IMR-90 (cell line): ENCODE measurements at regions not wholly inside any gene's neighbourhood (a gene's known extent, or its start where the extent isn't known, plus 50 kb on each side); places are given as distances from the start of the nearest gene placed in this dataset.
A peak's percentile ranks its signal among the peaks of the same experiment; 100 is the strongest.

ENCODE experiments used
- ATAC-seq: fragments of 200-7000 bp; cut with Tn5 transposase; 2 replicates; pipeline ENCODE4 v1.9.1; 2020; ENCODE audit warnings: low read depth, mild to moderate bottlenecking, moderate library complexity
- BruUV-seq: library from RNA; stranded (reverse); fragments of 400-500 nt; replicated peaks from 2 replicates; lab custom pipeline; 2021; lab: Mats Ljungman, UMichigan
- CTCF ChIA-PET: fragments of 300-600 bp; formaldehyde crosslinking; extraction: SDS; loops from one replicate; lab custom pipeline; 2021; ENCODE audit warnings: antibody characterized with exemption; lab: Yijun Ruan, JAX
- POLR2A ChIA-PET: fragments of 300-600 bp; sonication (Branson Sonifier 250); formaldehyde crosslinking; loops from one replicate; lab custom pipeline; 2022; ENCODE audit warnings: antibody characterized with exemption; ENCODE audit not compliant: unreplicated experiment; lab: Charles Lee
- DNase-seq: peaks from one replicate; pipeline ENCODE4 v3.0.0; 2013
- H2AFZ ChIP-seq: replicated peaks from 2 replicates; pipeline ENCODE3; 2013; ENCODE audit warnings: low read length, mild to moderate bottlenecking; ENCODE audit not compliant: poor library complexity
- H2AK5ac ChIP-seq: 2 replicates; pipeline ENCODE4 v1.6.1; 2013; ENCODE audit warnings: low read depth, low read length, inconsistent platforms
- H2AK9ac ChIP-seq: replicated peaks from 2 replicates; pipeline ENCODE3; 2013; ENCODE audit warnings: mild to moderate bottlenecking, low read depth, low read length, moderate library complexity; ENCODE audit not compliant: poor library complexity
- H2BK120ac ChIP-seq: 2 replicates; pipeline ENCODE4 v1.6.1; 2013; ENCODE audit warnings: low read depth, low read length, inconsistent platforms
- H2BK15ac ChIP-seq: 3 replicates; pipeline ENCODE4 v1.6.1; 2013; ENCODE audit warnings: low read depth, low read length, inconsistent platforms
- H2BK20ac ChIP-seq: 2 replicates; pipeline ENCODE4 v1.6.1; 2013; ENCODE audit warnings: low read depth, mild to moderate bottlenecking, inconsistent platforms, low read length, moderate library complexity
- H2BK5ac ChIP-seq: 2 replicates; pipeline ENCODE4 v1.6.1; 2013; ENCODE audit warnings: mild to moderate bottlenecking, low read depth, low read length, inconsistent platforms; ENCODE audit not compliant: poor library complexity, severe bottlenecking
- H3K14ac ChIP-seq: replicated peaks from 2 replicates; pipeline ENCODE4 v1.6.1; 2013; ENCODE audit warnings: low read depth, low read length, inconsistent platforms
- H3K18ac ChIP-seq: 2 replicates; pipeline ENCODE4 v1.6.1; 2013; ENCODE audit warnings: low read depth, low read length, control low read depth
- H3K23ac ChIP-seq: 2 replicates; pipeline ENCODE4 v1.6.1; 2013; ENCODE audit warnings: low read depth, low read length, inconsistent platforms
- H3K27ac ChIP-seq: 2 replicates; pipeline ENCODE4 v1.5.1; 2013; ENCODE audit warnings: mild to moderate bottlenecking, control low read depth, low read length; ENCODE audit not compliant: insufficient read depth
- H3K27me3 ChIP-seq: 2 replicates; pipeline ENCODE4 v1.6.1; 2013; ENCODE audit warnings: low read length; ENCODE audit not compliant: control insufficient read depth, insufficient read depth
- H3K36me3 ChIP-seq: 2 replicates; pipeline ENCODE4 v1.6.1; 2013; ENCODE audit warnings: low read length, mixed read lengths; ENCODE audit not compliant: control insufficient read depth, insufficient read depth
- H3K4ac ChIP-seq: 2 replicates; pipeline ENCODE4 v1.6.1; 2013; ENCODE audit warnings: low read depth, low read length, inconsistent platforms
- H3K4me1 ChIP-seq: 2 replicates; pipeline ENCODE4 v1.6.1; 2013; ENCODE audit warnings: low read length, mixed read lengths; ENCODE audit not compliant: control insufficient read depth, insufficient read depth
- H3K4me2 ChIP-seq: 2 replicates; pipeline ENCODE4 v1.6.1; 2013; ENCODE audit warnings: low read depth, mild to moderate bottlenecking, control low read depth, low read length, moderate library complexity
- H3K4me3 ChIP-seq: 2 replicates; pipeline ENCODE4 v1.5.1; 2013; ENCODE audit warnings: low read depth, mild to moderate bottlenecking, control low read depth, low read length, moderate library complexity; ENCODE audit not compliant: insufficient read depth
- H3K56ac ChIP-seq: 2 replicates; pipeline ENCODE4 v1.6.1; 2013; ENCODE audit warnings: low read length, inconsistent platforms; ENCODE audit not compliant: insufficient read depth; ENCODE audit errors: extremely low read depth
- H3K79me1 ChIP-seq, 2 experiments: 2 replicates each; pipeline ENCODE4 v1.6.1; 2013; ENCODE audit warnings: low read length in 2 of 2, inconsistent platforms in 1 of 2, low read depth in 1 of 2
- H3K9ac ChIP-seq: 2 replicates; pipeline ENCODE4 v1.6.1; 2013; ENCODE audit warnings: low read depth, low read length, control low read depth
- H3K9me1 ChIP-seq: 2 replicates; pipeline ENCODE4 v1.6.1; 2013; ENCODE audit warnings: low read length, inconsistent platforms; ENCODE audit not compliant: insufficient read depth
- H3K9me3 ChIP-seq: 2 replicates; pipeline ENCODE4 v1.6.1; 2013; ENCODE audit warnings: low read length; ENCODE audit not compliant: control insufficient read depth, insufficient read depth
- H4K20me1 ChIP-seq: 2 replicates; pipeline ENCODE4 v1.6.1; 2013; ENCODE audit warnings: low read length, inconsistent platforms; ENCODE audit not compliant: insufficient read depth
- H4K5ac ChIP-seq: 2 replicates; pipeline ENCODE4 v1.6.1; 2013; ENCODE audit warnings: mild to moderate bottlenecking, low read depth, low read length, control low read depth
- H4K8ac ChIP-seq, 2 experiments: 2 replicates each; pipeline ENCODE4 v1.6.1; 2013; ENCODE audit warnings: low read depth in 2 of 2, low read length in 2 of 2, control low read depth in 1 of 2, inconsistent platforms in 1 of 2
- H4K91ac ChIP-seq: 2 replicates; pipeline ENCODE4 v1.6.1; 2013; ENCODE audit warnings: low read depth, low read length, inconsistent platforms; ENCODE audit not compliant: insufficient read depth
- BHLHE40 ChIP-seq: fragments of 150-350 bp; IDR thresholded peaks from 2 replicates; pipeline ENCODE4 v1.6.1; 2016; ENCODE audit warnings: mild to moderate bottlenecking, low read depth, low read length
- CEBPB ChIP-seq: IDR thresholded peaks from 2 replicates; pipeline ENCODE4 v1.6.1; 2012; ENCODE audit warnings: low read depth, low read length, improper control_type of control experiment
- FOS ChIP-seq: fragments of 150-350 bp; IDR thresholded peaks from 2 replicates; pipeline ENCODE4 v1.6.1; 2016; ENCODE audit warnings: low read depth, low read length
- MAZ ChIP-seq: IDR thresholded peaks from 2 replicates; pipeline ENCODE4 v1.6.1; 2012; ENCODE audit warnings: low read depth, mild to moderate bottlenecking, low read length, improper control_type of control experiment, moderate library complexity, borderline replicate concordance
- MXI1 ChIP-seq: IDR thresholded peaks from 2 replicates; pipeline ENCODE4 v1.6.1; 2012; ENCODE audit warnings: low read depth, mild to moderate bottlenecking, low read length, moderate library complexity, borderline replicate concordance
- POLR2A ChIP-seq: IDR thresholded peaks from 2 replicates; pipeline ENCODE4 v1.6.1; 2012; ENCODE audit warnings: mild to moderate bottlenecking, low read depth, low read length
- RAD21 ChIP-seq: IDR thresholded peaks from 2 replicates; pipeline ENCODE4 v1.6.1; 2012; ENCODE audit warnings: low read length, improper control_type of control experiment
- RCOR1 ChIP-seq: IDR thresholded peaks from 2 replicates; pipeline ENCODE4 v1.6.1; 2012; ENCODE audit warnings: mild to moderate bottlenecking, low read length, improper control_type of control experiment; ENCODE audit not compliant: insufficient replicate concordance
- RFX5 ChIP-seq: IDR thresholded peaks from 2 replicates; pipeline ENCODE4 v1.8.0; 2012; ENCODE audit warnings: low read depth, mild to moderate bottlenecking, low read length, moderate library complexity
- SMC3 ChIP-seq: fragments of 150-350 bp; IDR thresholded peaks from 2 replicates; pipeline ENCODE4 v1.6.1; 2016; ENCODE audit warnings: low read depth, mild to moderate bottlenecking, antibody characterized with exemption, low read length, moderate library complexity
- WGBS, 2 experiments: methylation state at CpG; one replicate each; pipeline versions ENCODE4 v1.1.5 to v1.1.7; 2013; ENCODE audit warnings: missing lambda C conversion rate in 2 of 2; ENCODE audit not compliant: insufficient read length in 1 of 2; ENCODE audit errors: extremely low coverage in 2 of 2; 5-methylcytosine and 5-hydroxymethylcytosine counted together
- dilution Hi-C: fragments of 300-500 bp; cut with HindIII; formaldehyde crosslinking; loops from one replicate; pipeline ENCODE4 v1.14.3; 2018; ENCODE audit warnings: low sequenced_read_pairs; ENCODE audit not compliant: unreplicated experiment
- in situ Hi-C: fragments of 300-500 bp; cut with MboI; formaldehyde crosslinking; loops from 3 replicates; pipeline ENCODE4 v1.14.3; 2019; ENCODE audit warnings: low sequenced_read_pairs, inconsistent platforms, mixed read lengths
- intact Hi-C: fragments of 100-400 bp; cut with micrococcal nuclease; formaldehyde crosslinking; loops from 2 replicates; pipeline ENCODE4 v1.10.0; 2022
- TF ChIP-seq, protein P1 (sequence below): conservative IDR thresholded peaks from 2 replicates; pipeline ENCODE4 v1.5.1; 2012; ENCODE audit warnings: mild to moderate bottlenecking, low read depth, low read length, improper control_type of control experiment
- TF ChIP-seq, protein P2 (sequence below): fragments of 150-350 bp; IDR thresholded peaks from 2 replicates; pipeline ENCODE4 v1.6.1; 2017; ENCODE audit warnings: mild to moderate bottlenecking, antibody characterized with exemption, low read length, low read depth

- H3K56ac ChIP-seq, result peak overlapping the region; percentile 86
- no peak for TF ChIP-seq MAZ
- TF ChIP-seq, protein P1, sequence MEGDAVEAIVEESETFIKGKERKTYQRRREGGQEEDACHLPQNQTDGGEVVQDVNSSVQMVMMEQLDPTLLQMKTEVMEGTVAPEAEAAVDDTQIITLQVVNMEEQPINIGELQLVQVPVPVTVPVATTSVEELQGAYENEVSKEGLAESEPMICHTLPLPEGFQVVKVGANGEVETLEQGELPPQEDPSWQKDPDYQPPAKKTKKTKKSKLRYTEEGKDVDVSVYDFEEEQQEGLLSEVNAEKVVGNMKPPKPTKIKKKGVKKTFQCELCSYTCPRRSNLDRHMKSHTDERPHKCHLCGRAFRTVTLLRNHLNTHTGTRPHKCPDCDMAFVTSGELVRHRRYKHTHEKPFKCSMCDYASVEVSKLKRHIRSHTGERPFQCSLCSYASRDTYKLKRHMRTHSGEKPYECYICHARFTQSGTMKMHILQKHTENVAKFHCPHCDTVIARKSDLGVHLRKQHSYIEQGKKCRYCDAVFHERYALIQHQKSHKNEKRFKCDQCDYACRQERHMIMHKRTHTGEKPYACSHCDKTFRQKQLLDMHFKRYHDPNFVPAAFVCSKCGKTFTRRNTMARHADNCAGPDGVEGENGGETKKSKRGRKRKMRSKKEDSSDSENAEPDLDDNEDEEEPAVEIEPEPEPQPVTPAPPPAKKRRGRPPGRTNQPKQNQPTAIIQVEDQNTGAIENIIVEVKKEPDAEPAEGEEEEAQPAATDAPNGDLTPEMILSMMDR, result no peak
- no peak; the same call in 1 of the 2 replicates for TF ChIP-seq POLR2A
- no peak for TF ChIP-seq BHLHE40
- TF ChIP-seq CEBPB, result no peak
- TF ChIP-seq, protein P2, sequence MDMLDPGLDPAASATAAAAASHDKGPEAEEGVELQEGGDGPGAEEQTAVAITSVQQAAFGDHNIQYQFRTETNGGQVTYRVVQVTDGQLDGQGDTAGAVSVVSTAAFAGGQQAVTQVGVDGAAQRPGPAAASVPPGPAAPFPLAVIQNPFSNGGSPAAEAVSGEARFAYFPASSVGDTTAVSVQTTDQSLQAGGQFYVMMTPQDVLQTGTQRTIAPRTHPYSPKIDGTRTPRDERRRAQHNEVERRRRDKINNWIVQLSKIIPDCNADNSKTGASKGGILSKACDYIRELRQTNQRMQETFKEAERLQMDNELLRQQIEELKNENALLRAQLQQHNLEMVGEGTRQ, result no peak
- no peak for TF ChIP-seq RAD21
- TF ChIP-seq RFX5, result no peak
- no peak for TF ChIP-seq SMC3
- TF ChIP-seq RCOR1, result no peak
- TF ChIP-seq MXI1, result no peak
- no peak for TF ChIP-seq FOS
- H3K4ac ChIP-seq, result peak overlapping the region; percentile 94
- BruUV-seq, result TSS peak; percentile 14
- H3K4me3 ChIP-seq, result no peak overlapping the region
- in situ Hi-C loops (loop anchor here (5.0 to 10.0 kb wide), 2 partner anchors 64 to 186 kb away; no protein-coding TSS in a partner anchor), intact Hi-C loops (no loop called here), dilution Hi-C loops (no loop called here)
- DNase-seq (no peak), ATAC-seq (no peak)
- H2AK5ac ChIP-seq, result peak overlapping the region; percentile 98
- H3K9me1 ChIP-seq, result peaks cover 21% of the 10 kb centered on the region
- peak overlapping the region; percentile 92 for H3K14ac ChIP-seq
- CTCF ChIA-PET, result no interaction called here
- no peaks in the 10 kb centered on the region; the same call in 1 of the 2 replicates for H4K20me1 ChIP-seq
- no peak overlapping the region for H3K4me2 ChIP-seq
- H3K18ac ChIP-seq, result peak overlapping the region; percentile 97; the same call in 1 of the 2 replicates
- peaks cover 11 to 59% of the 10 kb centered on the region in 2 experiments for H3K79me1 ChIP-seq
- H3K23ac ChIP-seq, result peak overlapping the region; percentile 97
- POLR2A ChIA-PET, result no interaction called here
- H3K27ac ChIP-seq, result peak overlapping the region; percentile 100
- H3K9ac ChIP-seq, result peak overlapping the region; percentile 81; the same call in 1 of the 2 replicates
- H3K4me1 ChIP-seq, result peaks cover 28% of the 10 kb centered on the region
- no peaks in the 10 kb centered on the region; the same call in 1 of the 2 replicates for H3K36me3 ChIP-seq
- H4K91ac ChIP-seq, result peak overlapping the region; percentile 95
- no CpG with 5 or more reads among the region's 3 CpGs for WGBS, 2 experiments
- peak overlapping the region; percentile 94; the same call in 1 of the 2 replicates for H4K5ac ChIP-seq
- peak overlapping the region; percentile 98 for H2BK5ac ChIP-seq
- no peak overlapping the region for H2AFZ ChIP-seq
- H2AK9ac ChIP-seq, result no peak overlapping the region
- H4K8ac ChIP-seq, result peak overlapping the region; percentile 84 to 94
- peak overlapping the region; percentile 98 for H2BK120ac ChIP-seq
- no peaks in the 10 kb centered on the region for H3K27me3 ChIP-seq
- peak overlapping the region; percentile 98 for H2BK15ac ChIP-seq
- no peaks in the 10 kb centered on the region for H3K9me3 ChIP-seq
- peak overlapping the region; percentile 95 for H2BK20ac ChIP-seq
Observed at GRCh38 chr20:19881080-19881840, 123.2 kb downstream of the RIN2 start.
